ENCODE measurements at regions not wholly inside any gene's neighbourhood (a gene's known extent, or its start where the extent isn't known, plus 50 kb on each side); places are given as distances from the start of the nearest gene placed in this dataset.

DNA sequence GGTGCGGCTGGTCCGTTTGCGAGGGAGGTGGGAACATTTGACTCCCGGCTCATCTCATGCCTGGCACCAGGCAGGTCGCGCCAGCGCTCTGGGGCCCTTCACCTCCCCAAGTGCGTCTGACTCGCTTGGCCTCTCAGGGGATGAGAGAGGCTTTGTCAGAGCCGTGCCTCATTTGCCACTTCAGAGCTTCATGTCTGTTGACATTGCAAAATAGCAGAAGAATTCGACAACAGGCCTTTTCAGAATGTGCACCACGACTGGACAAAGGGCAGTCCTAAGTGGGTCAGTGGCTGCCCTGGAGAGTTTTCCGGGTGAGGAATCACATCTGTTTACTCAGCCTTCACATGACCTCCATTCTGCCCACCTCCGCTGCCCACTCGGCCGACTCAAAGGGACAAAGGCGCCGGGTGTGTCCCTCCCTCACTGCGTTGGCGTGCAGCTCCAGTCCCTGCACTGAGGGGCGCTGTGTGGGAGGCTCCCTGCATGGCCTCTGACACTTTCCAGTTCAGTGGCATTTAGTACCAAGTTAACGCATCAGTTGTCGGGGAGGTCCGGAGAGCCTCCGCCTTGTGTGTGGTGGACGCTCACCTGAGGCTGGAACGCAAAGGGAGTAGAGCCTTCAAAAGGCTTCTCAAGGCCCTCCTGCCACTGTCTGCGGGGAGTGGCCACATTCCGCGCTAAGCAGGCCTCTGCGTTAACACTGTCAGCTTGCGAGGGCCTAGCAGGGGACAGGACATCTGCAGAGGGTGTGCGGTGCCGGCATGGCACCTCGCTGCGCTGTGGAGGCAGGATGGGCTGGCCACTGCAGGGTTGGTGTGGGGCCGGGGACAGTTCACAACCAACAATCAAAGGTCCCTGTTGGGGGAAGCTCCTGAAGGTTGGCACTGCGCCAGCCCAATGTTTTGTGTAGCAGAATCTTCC, 171.5 kb downstream of the NXNL2 start (continued):
- TF ChIP-seq, protein P1, sequence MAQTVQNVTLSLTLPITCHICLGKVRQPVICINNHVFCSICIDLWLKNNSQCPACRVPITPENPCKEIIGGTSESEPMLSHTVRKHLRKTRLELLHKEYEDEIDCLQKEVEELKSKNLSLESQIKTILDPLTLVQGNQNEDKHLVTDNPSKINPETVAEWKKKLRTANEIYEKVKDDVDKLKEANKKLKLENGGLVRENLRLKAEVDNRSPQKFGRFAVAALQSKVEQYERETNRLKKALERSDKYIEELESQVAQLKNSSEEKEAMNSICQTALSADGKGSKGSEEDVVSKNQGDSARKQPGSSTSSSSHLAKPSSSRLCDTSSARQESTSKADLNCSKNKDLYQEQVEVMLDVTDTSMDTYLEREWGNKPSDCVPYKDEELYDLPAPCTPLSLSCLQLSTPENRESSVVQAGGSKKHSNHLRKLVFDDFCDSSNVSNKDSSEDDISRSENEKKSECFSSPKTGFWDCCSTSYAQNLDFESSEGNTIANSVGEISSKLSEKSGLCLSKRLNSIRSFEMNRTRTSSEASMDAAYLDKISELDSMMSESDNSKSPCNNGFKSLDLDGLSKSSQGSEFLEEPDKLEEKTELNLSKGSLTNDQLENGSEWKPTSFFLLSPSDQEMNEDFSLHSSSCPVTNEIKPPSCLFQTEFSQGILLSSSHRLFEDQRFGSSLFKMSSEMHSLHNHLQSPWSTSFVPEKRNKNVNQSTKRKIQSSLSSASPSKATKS (CRISPR knock-in tag; IDR thresholded peaks at IDR 0.05): no peak
- peak; percentile 86; the same call in 1 of the 2 replicates for TF ChIP-seq ZNF761 (CRISPR knock-in tag; conservative IDR thresholded peaks at IDR 0.05)
- TF ChIP-seq CBX1 (IDR thresholded peaks at IDR 0.05; ENCODE audit: low read depth): no peak
- TF ChIP-seq KDM2A (CRISPR knock-in tag; IDR thresholded peaks at IDR 0.05; ENCODE audit: borderline replicate concordance, low read depth): peak; percentile 81; the same call in 1 of the 2 replicates
- no peak for TF ChIP-seq CCAR2 (optimal IDR thresholded peaks at IDR 0.05; ENCODE audit: low read depth, low read length)
- no peak; the same call in 1 of the 2 replicates for TF ChIP-seq ZNF891 (CRISPR knock-in tag; IDR thresholded peaks at IDR 0.05)
- TF ChIP-seq KDM5B (CRISPR knock-in tag; IDR thresholded peaks at IDR 0.05; ENCODE audit: borderline replicate concordance): peak; percentile 66; the same call in 1 of the 2 replicates
- TF ChIP-seq MIER2 (CRISPR knock-in tag; IDR thresholded peaks at IDR 0.05): peak; percentile 36
- no peak for TF ChIP-seq CC2D1A (CRISPR knock-in tag; IDR thresholded peaks at IDR 0.05)
- TF ChIP-seq SUZ12 (IDR thresholded peaks at IDR 0.05; ENCODE audit: low read depth, low read length): no peak
- no peak for TF ChIP-seq TAF15 (IDR thresholded peaks at IDR 0.05; ENCODE audit: low read depth, low read length, poor library complexity, severe bottlenecking)
- no peak for TF ChIP-seq CHD4 (IDR thresholded peaks at IDR 0.05; ENCODE audit: borderline replicate concordance, low read length)
- TF ChIP-seq ZNF878 (CRISPR knock-in tag; IDR thresholded peaks at IDR 0.05): peak; percentile 73; the same call in 1 of the 2 replicates
- TF ChIP-seq ZNF75D (CRISPR knock-in tag; IDR thresholded peaks at IDR 0.05; ENCODE audit: borderline replicate concordance): no peak
- TF ChIP-seq, protein P2, sequence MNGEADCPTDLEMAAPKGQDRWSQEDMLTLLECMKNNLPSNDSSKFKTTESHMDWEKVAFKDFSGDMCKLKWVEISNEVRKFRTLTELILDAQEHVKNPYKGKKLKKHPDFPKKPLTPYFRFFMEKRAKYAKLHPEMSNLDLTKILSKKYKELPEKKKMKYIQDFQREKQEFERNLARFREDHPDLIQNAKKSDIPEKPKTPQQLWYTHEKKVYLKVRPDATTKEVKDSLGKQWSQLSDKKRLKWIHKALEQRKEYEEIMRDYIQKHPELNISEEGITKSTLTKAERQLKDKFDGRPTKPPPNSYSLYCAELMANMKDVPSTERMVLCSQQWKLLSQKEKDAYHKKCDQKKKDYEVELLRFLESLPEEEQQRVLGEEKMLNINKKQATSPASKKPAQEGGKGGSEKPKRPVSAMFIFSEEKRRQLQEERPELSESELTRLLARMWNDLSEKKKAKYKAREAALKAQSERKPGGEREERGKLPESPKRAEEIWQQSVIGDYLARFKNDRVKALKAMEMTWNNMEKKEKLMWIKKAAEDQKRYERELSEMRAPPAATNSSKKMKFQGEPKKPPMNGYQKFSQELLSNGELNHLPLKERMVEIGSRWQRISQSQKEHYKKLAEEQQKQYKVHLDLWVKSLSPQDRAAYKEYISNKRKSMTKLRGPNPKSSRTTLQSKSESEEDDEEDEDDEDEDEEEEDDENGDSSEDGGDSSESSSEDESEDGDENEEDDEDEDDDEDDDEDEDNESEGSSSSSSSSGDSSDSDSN (CRISPR knock-in tag; IDR thresholded peaks at IDR 0.05): peak; percentile 65
- no peak for TF ChIP-seq PRPF4 (IDR thresholded peaks at IDR 0.05; ENCODE audit: low read depth, low read length, poor library complexity, severe bottlenecking)
- peak; percentile 81; the same call in 1 of the 2 replicates for TF ChIP-seq HIVEP1 (CRISPR knock-in tag; IDR thresholded peaks at IDR 0.05)
- TF ChIP-seq, protein P3, sequence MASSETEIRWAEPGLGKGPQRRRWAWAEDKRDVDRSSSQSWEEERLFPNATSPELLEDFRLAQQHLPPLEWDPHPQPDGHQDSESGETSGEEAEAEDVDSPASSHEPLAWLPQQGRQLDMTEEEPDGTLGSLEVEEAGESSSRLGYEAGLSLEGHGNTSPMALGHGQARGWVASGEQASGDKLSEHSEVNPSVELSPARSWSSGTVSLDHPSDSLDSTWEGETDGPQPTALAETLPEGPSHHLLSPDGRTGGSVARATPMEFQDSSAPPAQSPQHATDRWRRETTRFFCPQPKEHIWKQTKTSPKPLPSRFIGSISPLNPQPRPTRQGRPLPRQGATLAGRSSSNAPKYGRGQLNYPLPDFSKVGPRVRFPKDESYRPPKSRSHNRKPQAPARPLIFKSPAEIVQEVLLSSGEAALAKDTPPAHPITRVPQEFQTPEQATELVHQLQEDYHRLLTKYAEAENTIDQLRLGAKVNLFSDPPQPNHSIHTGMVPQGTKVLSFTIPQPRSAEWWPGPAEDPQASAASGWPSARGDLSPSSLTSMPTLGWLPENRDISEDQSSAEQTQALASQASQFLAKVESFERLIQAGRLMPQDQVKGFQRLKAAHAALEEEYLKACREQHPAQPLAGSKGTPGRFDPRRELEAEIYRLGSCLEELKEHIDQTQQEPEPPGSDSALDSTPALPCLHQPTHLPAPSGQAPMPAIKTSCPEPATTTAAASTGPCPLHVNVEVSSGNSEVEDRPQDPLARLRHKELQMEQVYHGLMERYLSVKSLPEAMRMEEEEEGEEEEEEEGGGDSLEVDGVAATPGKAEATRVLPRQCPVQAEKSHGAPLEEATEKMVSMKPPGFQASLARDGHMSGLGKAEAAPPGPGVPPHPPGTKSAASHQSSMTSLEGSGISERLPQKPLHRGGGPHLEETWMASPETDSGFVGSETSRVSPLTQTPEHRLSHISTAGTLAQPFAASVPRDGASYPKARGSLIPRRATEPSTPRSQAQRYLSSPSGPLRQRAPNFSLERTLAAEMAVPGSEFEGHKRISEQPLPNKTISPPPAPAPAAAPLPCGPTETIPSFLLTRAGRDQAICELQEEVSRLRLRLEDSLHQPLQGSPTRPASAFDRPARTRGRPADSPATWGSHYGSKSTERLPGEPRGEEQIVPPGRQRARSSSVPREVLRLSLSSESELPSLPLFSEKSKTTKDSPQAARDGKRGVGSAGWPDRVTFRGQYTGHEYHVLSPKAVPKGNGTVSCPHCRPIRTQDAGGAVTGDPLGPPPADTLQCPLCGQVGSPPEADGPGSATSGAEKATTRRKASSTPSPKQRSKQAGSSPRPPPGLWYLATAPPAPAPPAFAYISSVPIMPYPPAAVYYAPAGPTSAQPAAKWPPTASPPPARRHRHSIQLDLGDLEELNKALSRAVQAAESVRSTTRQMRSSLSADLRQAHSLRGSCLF (CRISPR knock-in tag; IDR thresholded peaks at IDR 0.05; ENCODE audit: borderline replicate concordance): no peak
- TF ChIP-seq ETV6 (CRISPR knock-in tag; conservative IDR thresholded peaks at IDR 0.05): 0 out of 2 replicates have a peak, but pooled peaks have one; percentile 27
- TF ChIP-seq KDM1A (CRISPR knock-in tag; IDR thresholded peaks at IDR 0.05): peak; percentile 66; the same call in 1 of the 2 replicates
